Neutrophil (primary cell): ENCODE measurements at regions not wholly inside any gene's neighbourhood (a gene's known extent, or its start where the extent isn't known, plus 50 kb on each side); places are given as distances from the start of the nearest gene placed in this dataset.

Experiments
- H3K27ac ChIP-seq: fragments of 200-600 bp; sonication (generic); 2 replicates; pipeline ENCODE4 v1.5.1; 2016; ENCODE audit warnings: mild to moderate bottlenecking, moderate library complexity
- H3K27me3 ChIP-seq: fragments of 200-600 bp; sonication (generic); 2 replicates; pipeline ENCODE4 v1.6.0; 2016; ENCODE audit warnings: mild to moderate bottlenecking
- H3K36me3 ChIP-seq: fragments of 200-600 bp; sonication (generic); 2 replicates; pipeline ENCODE4 v1.5.1; 2017
- H3K4me1 ChIP-seq, 2 experiments: fragments of 200-600 bp in 1 of 2; sonication (generic) in 1 of 2; 1 replicate in 1 of 2; 2 replicates in 1 of 2; pipeline versions ENCODE4 v1.5.1 to v1.6.1; 2013 to 2016; ENCODE audit warnings: low read depth in 1 of 2, low read length in 1 of 2, mild to moderate bottlenecking in 1 of 2, moderate library complexity in 1 of 2; ENCODE audit not compliant: control insufficient read depth in 1 of 2, insufficient read depth in 1 of 2
- H3K4me3 ChIP-seq, 2 experiments: fragments of 200-600 bp in 1 of 2; sonication (generic) in 1 of 2; 1 replicate in 1 of 2; 2 replicates in 1 of 2; pipeline ENCODE4 v1.5.1; 2013 to 2016; ENCODE audit warnings: low read depth in 1 of 2, low read length in 1 of 2, mild to moderate bottlenecking in 1 of 2, moderate library complexity in 1 of 2
- H3K9me3 ChIP-seq: fragments of 200-600 bp; sonication (generic); 2 replicates; pipeline ENCODE4 v1.5.1; 2016
- TF ChIP-seq, protein P1 (sequence below): fragments of 200-600 bp; sonication (generic); IDR thresholded peaks from 2 replicates; pipeline ENCODE4 v1.5.1; 2016; ENCODE audit warnings: antibody characterized with exemption

DNA sequence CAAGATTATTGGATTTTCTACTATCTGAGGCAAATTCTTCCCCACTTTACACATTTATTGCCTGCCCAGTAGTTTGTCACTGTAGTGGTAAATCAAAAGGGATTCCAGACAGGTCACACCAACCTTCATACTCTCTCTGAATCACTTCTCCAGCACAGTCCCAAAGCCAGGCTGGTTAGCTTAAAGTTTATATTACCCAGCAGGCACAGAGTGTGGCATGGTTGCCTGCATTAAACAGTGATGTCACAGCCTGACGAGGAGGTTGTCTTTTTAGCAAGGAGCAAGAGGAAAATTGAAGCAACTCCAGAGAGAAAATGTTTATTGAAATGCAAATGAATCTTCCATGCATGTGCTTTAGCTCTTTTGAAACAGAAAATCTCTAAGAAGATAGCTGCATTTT is 375.5 kb upstream of the CELF2 start:
- no peaks in the 10 kb centered on the region for H3K27me3 ChIP-seq
- H3K4me3 ChIP-seq, result no peak overlapping the region
- H3K36me3 ChIP-seq, result no peaks in the 10 kb centered on the region
- H3K27ac ChIP-seq, result no peak overlapping the region
- no peaks in the 10 kb centered on the region for H3K4me1 ChIP-seq
- no peaks in the 10 kb centered on the region for H3K9me3 ChIP-seq
- TF ChIP-seq, protein P1, sequence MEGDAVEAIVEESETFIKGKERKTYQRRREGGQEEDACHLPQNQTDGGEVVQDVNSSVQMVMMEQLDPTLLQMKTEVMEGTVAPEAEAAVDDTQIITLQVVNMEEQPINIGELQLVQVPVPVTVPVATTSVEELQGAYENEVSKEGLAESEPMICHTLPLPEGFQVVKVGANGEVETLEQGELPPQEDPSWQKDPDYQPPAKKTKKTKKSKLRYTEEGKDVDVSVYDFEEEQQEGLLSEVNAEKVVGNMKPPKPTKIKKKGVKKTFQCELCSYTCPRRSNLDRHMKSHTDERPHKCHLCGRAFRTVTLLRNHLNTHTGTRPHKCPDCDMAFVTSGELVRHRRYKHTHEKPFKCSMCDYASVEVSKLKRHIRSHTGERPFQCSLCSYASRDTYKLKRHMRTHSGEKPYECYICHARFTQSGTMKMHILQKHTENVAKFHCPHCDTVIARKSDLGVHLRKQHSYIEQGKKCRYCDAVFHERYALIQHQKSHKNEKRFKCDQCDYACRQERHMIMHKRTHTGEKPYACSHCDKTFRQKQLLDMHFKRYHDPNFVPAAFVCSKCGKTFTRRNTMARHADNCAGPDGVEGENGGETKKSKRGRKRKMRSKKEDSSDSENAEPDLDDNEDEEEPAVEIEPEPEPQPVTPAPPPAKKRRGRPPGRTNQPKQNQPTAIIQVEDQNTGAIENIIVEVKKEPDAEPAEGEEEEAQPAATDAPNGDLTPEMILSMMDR, result no peak

DNA sequence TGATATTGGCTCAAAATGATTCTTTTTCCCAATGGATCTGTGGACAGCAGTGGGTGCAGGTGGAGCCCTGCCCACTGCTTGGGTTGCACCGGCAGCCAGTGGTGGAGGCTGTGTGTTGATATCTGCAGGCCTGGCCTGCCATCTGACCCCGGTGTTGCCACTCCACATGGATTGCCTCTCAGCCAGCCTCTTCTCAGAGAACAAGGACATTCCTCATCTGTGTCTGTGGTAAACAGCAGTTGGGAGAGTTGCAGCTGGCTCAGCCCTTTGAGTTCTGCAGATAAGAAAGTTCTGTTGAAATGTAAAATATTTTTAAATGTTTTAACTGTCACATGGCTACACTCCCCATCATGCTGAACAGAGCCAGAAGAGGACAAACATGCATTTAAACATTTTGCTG is 374.9 kb upstream of the CELF2 start:
- Histone ChIP-seq H3K9me3 (no peaks in the 10 kb centered on the region), H3K4me3 (no peak overlapping the region), H3K36me3 (no peaks in the 10 kb centered on the region), H3K27me3 (no peaks in the 10 kb centered on the region), H3K4me1 (no peaks in the 10 kb centered on the region), H3K27ac (no peak overlapping the region)
- TF ChIP-seq, protein P1, result no peak

DNA sequence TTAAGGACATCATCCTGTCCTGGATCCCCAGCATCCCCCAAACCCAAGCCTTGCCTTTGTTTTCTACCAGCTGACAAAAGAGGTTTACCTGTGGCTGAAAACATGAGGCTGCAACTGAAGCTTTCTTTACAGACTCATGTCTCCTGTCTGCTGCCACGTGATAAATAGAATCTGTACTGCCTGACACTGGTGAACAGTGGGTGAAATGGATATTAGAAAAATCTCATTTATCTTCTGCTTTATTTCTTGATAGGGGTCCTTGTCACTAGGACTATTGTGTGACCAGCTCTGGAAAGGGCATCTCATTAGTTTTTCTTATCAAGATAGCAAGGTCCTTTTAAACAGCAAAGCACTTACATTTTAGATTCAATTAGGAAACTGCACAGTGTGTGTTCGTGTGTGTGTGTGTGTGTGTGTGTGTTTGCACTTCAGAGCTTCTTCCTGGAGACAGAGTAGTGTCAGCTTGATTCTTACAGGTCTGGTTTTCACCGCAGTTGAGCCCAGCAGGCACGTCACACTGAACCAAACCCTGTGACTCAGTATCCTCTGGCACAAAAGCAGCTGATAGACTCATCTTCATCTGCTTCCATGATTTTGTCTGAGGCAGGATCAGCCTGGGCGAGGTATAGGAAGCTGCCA is 373.5 kb upstream of the CELF2 start:
- TF ChIP-seq, protein P1, result no peak
- H3K27me3 ChIP-seq, result no peaks in the 10 kb centered on the region
- no peaks in the 10 kb centered on the region for H3K9me3 ChIP-seq
- H3K4me3 ChIP-seq, result no peak overlapping the region
- no peak overlapping the region for H3K27ac ChIP-seq
- H3K36me3 ChIP-seq, result no peaks in the 10 kb centered on the region
- no peaks in the 10 kb centered on the region for H3K4me1 ChIP-seq

DNA sequence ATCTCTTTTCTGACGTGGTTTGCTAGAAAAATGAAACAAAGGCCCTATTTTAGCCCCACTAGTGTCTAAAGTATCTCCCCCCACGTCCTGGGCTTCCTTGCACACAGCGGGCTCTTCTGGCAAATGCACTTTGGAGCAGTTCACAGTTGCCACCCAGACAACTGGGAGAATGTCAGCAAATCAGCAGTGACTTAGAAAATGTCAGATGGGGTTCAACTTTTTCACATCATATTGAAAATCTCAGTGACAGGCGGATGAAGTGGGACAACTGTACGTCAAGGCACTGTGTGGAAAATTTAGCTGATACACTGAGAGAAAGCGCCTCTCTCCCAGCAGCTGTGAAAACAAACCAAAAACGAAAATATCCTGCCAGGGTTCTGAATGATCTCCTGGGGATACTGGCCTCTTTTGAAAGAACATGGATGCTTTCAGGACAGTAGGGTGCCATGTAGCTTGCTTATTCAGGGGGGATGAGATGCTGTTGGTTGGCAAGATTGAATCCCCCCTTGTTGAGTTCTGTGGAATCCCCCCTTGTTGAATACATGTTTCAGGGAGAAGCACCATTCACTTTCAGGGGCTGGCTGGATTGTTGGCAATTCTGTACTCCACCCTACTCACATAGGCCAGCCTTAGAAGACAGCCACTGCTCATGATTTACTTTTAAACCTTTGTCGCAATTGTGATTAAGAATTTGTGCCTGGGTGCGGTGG is 372.8 kb upstream of the CELF2 start:
- H3K27ac ChIP-seq, result no peak overlapping the region

DNA sequence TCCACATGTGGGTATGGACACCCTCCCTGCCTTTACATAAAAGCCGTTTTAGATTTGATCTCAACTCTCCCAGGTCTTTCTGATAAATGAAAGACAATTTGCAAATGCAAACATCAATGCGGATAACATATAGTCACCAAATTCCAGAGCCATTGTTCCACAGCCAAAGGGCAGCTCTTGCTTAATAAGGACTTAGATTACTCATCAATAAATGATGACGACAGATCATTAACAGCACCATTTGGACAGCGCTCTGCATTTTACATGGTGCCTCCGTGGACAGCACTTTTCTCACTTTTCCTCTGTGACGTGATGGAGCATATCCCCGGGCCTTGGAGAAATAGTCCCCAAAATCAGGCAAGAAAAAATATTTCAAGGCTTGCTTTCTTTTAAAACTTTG is 370.3 kb upstream of the CELF2 start:
- Histone ChIP-seq H3K9me3 (no peaks in the 10 kb centered on the region), H3K4me3 (no peak overlapping the region), H3K27me3 (no peaks in the 10 kb centered on the region), H3K4me1 (no peaks in the 10 kb centered on the region), H3K36me3 (no peaks in the 10 kb centered on the region), H3K27ac (no peak overlapping the region)
- TF ChIP-seq, protein P1, result no peak

More for the DNA sequence above, 372.8 kb upstream of the CELF2 start:
- no peaks in the 10 kb centered on the region for H3K27me3 ChIP-seq
- TF ChIP-seq, protein P1, result no peak
- no peaks in the 10 kb centered on the region for H3K9me3 ChIP-seq
- no peaks in the 10 kb centered on the region for H3K36me3 ChIP-seq
- H3K4me3 ChIP-seq, result no peak overlapping the region
- H3K4me1 ChIP-seq, result no peaks in the 10 kb centered on the region
